SJSA1 (cell line): ENCODE measurements at regions not wholly inside any gene's neighbourhood (a gene's known extent, or its start where the extent isn't known, plus 50 kb on each side); places are given as distances from the start of the nearest gene placed in this dataset.
"Not testable (repeated sequence)": the region's sequence is repeated elsewhere in the genome, so short reads cannot be mapped to it uniquely, and the experiment has no call there.

ENCODE experiments used
- DNase-seq, 2 experiments: peaks; one replicate each; pipeline ENCODE4 v3.0.0-alpha.2; 2015 to 2020; ENCODE audit warnings: low spot score in 2 of 2, low read depth in 1 of 2
- H3K27ac ChIP-seq: fragments of 250-450 bp; sonication (Bioruptor Pico); 2 replicates; pipeline ENCODE4 v1.5.1; 2020; ENCODE audit warnings: mild to moderate bottlenecking, moderate library complexity
- H3K27me3 ChIP-seq: fragments of 250-450 bp; sonication (Bioruptor Pico); replicated peaks from 2 replicates; pipeline ENCODE4 v1.5.1; 2020; ENCODE audit warnings: mild to moderate bottlenecking, moderate library complexity
- H3K36me3 ChIP-seq: fragments of 250-450 bp; sonication (Bioruptor Pico); 2 replicates; pipeline ENCODE4 v1.5.1; 2020; ENCODE audit warnings: mild to moderate bottlenecking
- H3K4me1 ChIP-seq: fragments of 250-450 bp; sonication (Bioruptor Pico); replicated peaks from 2 replicates; pipeline ENCODE4 v1.6.1; 2021; ENCODE audit warnings: mild to moderate bottlenecking
- H3K4me3 ChIP-seq: fragments of 250-450 bp; sonication (Bioruptor Pico); 2 replicates; pipeline ENCODE4 v1.5.1; 2020; ENCODE audit warnings: mild to moderate bottlenecking
- H3K9me3 ChIP-seq: fragments of 250-450 bp; sonication (Bioruptor Pico); replicated peaks from 2 replicates; pipeline ENCODE4 v1.5.1; 2020; ENCODE audit warnings: mild to moderate bottlenecking

DNA sequence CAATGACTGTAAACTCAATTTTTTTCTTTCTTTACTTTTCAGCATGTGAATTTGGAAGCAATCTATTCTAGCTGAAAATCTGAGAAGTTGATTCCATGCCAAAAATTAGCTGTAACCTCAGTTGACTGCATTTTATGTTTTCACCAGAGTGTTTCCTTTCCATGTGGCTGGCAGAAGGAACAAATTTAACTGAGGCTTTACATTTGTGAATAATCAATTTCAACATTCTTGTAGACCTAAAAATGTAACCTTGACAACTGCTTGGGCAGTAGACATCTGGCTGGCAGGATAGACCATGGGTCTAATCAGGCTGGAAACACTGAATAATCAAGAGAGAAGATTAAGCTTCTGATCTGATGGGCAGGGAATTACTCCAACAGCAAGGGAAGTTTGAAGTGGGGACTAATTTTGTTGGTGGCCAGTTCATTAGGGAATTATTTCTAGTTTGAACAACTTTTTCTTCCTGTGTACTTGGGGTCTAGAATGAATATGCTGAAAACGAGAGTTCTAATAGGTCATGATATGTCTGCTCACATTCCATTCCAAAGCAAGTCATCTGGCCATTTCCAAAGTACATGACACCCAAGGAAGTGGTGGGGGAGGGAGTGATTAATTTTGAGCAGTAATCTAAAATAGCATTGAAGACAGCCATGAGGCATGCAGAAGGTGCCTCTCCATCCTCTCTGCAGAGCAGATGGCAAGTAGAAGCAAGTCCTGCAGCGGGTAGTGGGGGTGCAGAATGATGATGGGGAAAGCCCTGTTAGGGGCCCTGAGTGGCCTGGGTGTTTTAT lies 68.2 kb downstream of the ATP23 start:
- no peaks in the 10 kb centered on the region for H3K4me1 ChIP-seq
- no peak overlapping the region for H3K27ac ChIP-seq
- H3K27me3 ChIP-seq: peaks cover 68% of the 10 kb centered on the region
- peak in 1 of 2 experiments; percentile 83 for DNase-seq
- H3K4me3 ChIP-seq: no peak overlapping the region
- H3K9me3 ChIP-seq: peaks cover 3% of the 10 kb centered on the region; the same call in 1 of the 2 replicates
- no peaks in the 10 kb centered on the region for H3K36me3 ChIP-seq

DNA sequence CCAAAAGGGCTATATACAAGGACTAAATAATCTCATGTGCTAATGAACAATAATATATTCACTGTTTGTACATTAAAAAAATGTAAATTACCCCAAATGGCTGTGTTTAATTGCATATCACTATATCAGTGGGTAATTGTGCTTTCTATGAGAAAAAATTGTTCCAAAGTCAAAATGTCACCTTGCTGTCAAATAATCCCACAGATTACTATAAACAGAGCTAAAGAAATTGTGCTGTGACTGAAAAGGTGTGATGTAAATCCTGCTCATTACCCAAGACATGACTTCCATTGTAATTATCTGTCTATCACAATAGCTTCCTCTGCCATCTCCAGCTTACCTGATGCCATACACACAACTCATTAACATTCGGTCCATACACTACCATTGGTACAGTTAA lies 70.3 kb downstream of the ATP23 start:
- no peaks in the 10 kb centered on the region; the same call in 1 of the 2 replicates for H3K9me3 ChIP-seq
- H3K27ac ChIP-seq: no peak overlapping the region
- no peaks in the 10 kb centered on the region for H3K4me1 ChIP-seq
- H3K27me3 ChIP-seq: peaks cover 61% of the 10 kb centered on the region
- DNase-seq: peak in 1 of 2 experiments; percentile 52
- H3K36me3 ChIP-seq: no peaks in the 10 kb centered on the region
- H3K4me3 ChIP-seq: no peak overlapping the region

DNA sequence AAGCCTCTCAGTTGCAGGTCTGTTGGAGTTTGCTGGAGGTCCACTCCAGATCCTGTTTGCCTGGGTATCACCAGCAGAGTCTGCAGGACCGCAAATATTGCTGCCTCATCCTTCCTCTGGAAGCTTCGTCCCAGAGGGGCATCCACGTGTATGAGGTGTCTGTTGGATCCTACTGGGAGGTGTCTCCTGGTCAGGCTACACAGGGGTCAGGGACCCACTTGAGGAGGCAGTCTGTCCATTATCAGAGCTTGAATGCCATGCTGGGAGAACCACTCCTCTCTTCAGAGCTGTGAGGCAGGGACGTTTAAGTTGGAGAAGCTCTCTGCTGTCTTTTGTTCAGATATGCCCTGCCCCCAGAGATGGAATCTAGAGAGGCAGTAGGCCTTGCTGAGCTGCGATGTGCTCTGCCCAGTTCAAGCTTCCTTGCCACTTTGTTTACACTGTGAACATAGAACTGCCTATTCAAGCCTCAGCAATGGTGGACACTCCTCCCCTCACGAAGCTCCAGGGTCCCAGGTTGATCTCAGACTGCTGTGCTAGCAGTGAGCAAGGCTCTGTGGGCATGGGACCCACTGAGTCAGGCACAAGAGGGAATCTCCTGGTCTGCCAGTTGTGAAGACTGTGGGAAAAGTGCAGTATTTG lies 81.1 kb downstream of the ATP23 start:
- not testable (repeated sequence) for H3K36me3 ChIP-seq, H3K27ac ChIP-seq, H3K4me3 ChIP-seq, H3K4me1 ChIP-seq
- peak; percentile 55 to 84 for DNase-seq
- Histone ChIP-seq H3K9me3 (peaks cover 15% of the 10 kb centered on the region), H3K27me3 (peaks cover 63% of the 10 kb centered on the region)

DNA sequence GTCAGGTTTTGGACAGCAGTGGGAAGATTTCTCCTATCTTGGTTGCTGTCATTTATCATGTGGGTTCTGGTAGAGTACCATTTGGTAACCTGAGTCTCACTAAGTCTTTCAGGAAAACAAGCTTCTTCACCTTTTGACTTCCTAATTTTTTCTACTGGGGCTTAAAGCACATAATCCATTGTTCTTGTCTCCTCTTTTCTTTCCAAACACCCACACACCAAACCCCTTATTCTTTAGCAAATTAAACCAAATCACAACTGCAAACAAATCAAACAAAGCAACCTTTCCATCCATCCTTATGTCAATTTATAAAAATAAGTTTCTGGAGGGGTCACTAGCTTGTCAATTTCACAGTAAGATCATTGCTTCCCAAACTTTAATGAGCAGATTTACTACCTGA lies 84.1 kb downstream of the ATP23 start:
- no peak overlapping the region for H3K27ac ChIP-seq
- H3K4me3 ChIP-seq: no peak overlapping the region
- DNase-seq: peak in 1 of 2 experiments; percentile 57
- peaks cover 77% of the 10 kb centered on the region for H3K27me3 ChIP-seq
- H3K36me3 ChIP-seq: no peaks in the 10 kb centered on the region
- H3K4me1 ChIP-seq: no peaks in the 10 kb centered on the region
- peaks cover 11% of the 10 kb centered on the region for H3K9me3 ChIP-seq

DNA sequence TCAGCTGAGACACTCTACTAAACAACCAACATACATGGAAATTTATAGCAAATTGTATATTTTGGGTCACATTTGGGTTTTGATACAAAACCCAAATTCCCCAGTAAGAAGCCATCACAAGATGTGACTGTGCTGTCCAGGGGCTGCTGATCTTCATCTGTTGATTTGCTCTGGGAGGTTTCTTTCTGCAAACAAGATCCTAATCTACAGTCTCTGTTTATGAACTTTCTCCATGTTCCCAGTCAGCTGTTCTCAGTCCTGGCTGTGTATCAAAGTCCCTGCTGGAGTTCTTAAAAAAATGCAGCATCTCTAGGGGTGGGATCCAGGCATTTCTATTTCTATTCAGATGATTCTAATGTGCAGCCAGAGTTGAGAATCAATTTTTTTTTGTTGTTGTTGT lies 85.1 kb downstream of the ATP23 start:
- H3K4me3 ChIP-seq: no peak overlapping the region
- no peak overlapping the region for H3K27ac ChIP-seq
- H3K27me3 ChIP-seq: peaks cover 79% of the 10 kb centered on the region
- no peaks in the 10 kb centered on the region for H3K36me3 ChIP-seq
- peak; percentile 58 to 73 for DNase-seq
- peaks cover 16% of the 10 kb centered on the region for H3K9me3 ChIP-seq
- no peaks in the 10 kb centered on the region for H3K4me1 ChIP-seq

DNA sequence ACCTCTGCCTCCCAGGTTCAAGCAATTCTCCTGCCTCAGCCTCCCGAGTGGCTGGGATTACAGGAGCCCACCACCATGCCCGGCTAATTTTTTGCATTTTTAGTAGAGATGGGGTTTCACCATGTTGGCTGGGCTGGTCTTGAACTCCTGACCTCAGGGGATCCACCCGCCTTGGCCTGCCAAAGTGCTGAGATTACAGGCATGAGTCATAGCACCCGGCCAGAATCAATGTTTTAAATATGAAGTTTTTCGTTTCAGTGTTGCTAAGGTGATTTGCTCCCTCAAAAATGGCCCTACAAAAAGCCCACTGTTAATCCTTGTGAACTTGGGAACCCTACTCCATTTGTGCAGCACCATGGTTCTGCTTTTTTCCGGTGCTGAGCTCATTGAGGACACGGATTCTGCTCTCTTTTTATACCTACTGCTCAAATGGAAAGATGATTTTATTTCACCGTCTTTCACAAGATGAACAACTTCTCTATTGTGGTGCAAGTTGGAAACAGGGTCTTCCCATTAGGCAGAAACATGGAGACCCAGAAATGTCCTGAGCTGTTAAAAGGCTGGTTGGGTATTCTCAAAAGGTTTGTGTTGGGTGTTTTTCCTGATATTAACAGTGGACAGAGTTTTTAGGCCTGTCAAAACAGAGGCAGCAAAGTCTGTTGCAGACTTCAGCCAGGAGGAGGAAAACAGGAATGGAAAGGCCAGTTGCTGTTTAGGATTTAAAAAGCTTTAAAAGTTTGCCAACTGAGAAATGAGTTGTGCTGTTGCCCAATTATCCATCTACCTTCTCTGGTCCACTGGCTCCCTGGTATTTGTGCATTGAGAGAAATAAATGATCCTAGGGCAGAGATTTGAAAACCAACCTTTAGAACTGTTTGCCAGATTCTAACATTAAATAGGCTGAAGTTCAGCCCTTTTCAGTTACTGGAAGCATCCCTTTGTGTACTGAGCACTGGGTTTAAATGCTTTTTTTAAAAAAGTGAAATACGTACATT lies 85.8 kb downstream of the ATP23 start:
- peak; percentile 63 to 83 for DNase-seq
- no peaks in the 10 kb centered on the region for H3K36me3 ChIP-seq
- H3K9me3 ChIP-seq: peaks cover 16% of the 10 kb centered on the region

DNA sequence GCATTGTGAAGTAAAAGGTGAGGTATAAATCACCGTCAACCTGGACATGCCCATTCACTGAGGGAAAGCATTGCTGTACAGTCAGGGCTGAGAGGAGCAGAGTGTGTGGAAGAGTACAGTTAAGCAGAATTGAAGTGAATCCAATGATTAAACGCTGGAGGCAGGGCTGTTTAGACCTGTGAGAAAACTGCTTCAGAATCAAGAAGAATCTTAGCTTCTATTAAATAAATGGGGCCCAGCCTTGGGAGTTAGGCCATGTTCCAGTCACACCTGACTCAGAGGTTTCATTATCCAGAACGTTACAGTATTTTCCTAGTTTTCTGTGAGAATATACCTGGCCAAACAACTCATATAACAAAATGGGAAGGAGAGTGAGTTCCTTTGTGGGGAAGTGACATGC lies 86.9 kb downstream of the ATP23 start:
- H3K9me3 ChIP-seq: peaks cover 12% of the 10 kb centered on the region; the same call in 1 of the 2 replicates
- H3K27me3 ChIP-seq: peaks cover 77% of the 10 kb centered on the region
- DNase-seq: peak; percentile 61 to 79
- no peak overlapping the region for H3K27ac ChIP-seq
- no peaks in the 10 kb centered on the region for H3K4me1 ChIP-seq
- no peak overlapping the region for H3K4me3 ChIP-seq
- no peaks in the 10 kb centered on the region for H3K36me3 ChIP-seq

More for the DNA sequence above, 85.8 kb downstream of the ATP23 start:
- peaks cover 80% of the 10 kb centered on the region for H3K27me3 ChIP-seq
- no peaks in the 10 kb centered on the region for H3K4me1 ChIP-seq
- no peak overlapping the region for H3K4me3 ChIP-seq
- no peak overlapping the region for H3K27ac ChIP-seq

DNA sequence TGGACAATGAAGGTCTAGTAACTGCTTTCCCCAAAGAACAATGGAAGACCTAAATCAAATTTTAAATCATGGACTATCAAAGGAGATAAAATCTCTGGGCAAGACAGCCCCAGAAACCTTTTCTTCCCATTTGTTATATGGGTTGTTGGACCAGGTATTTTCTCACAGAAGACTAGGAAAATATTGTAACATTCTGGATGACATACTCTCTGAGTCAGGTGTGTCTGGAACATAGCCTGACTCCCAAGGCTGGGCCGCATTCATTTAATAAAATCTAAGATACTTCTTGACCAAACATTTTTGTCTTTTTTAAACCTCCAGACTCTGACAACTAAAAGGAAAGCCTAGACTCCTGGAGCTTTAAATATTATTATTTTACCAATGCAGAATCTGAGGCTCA lies 87.9 kb downstream of the ATP23 start:
- no peaks in the 10 kb centered on the region for H3K4me1 ChIP-seq

DNA sequence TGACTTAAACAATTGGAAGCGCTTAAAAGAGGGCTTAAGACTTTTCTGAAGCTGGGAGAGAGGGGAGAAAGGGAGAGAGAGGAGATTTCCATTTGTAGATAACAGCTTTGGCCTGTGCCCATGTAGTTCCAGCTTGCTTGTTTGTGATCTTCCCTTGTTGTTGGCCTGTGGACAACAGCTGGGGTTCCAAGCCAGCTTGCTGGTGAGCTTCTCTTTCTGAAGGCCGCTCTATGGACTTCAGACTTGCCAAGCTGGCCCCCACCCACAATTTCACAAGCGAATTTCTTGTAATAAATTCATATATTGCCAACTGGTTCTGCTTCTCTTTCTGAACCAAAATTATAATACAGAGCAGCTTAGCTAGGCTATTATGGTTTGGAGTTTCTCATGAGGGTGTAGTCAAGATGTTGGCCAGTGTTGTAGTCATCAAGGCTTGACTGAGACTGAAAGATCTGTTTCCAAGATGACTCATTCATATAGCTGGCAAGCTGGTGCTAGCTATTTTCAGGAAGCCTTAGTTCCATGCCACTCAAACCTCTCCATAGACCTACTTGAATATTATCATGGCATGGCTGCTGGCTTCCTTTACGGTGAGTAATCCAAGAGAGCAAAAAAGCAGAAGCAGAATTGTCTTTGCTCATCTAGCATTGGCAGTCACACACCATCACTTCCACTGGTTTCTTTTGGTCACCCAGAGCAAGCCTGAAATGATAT lies 89.4 kb downstream of the ATP23 start:
- peaks cover 25% of the 10 kb centered on the region for H3K9me3 ChIP-seq
- H3K27me3 ChIP-seq: peaks cover 59% of the 10 kb centered on the region
- no peak overlapping the region for H3K4me3 ChIP-seq
- no peaks in the 10 kb centered on the region for H3K4me1 ChIP-seq
- H3K36me3 ChIP-seq: no peaks in the 10 kb centered on the region
- no peak overlapping the region for H3K27ac ChIP-seq
- DNase-seq: peak; percentile 53 to 83

More for the DNA sequence above, 87.9 kb downstream of the ATP23 start:
- no peak for DNase-seq
- H3K4me3 ChIP-seq: no peak overlapping the region
- H3K9me3 ChIP-seq: peaks cover 17% of the 10 kb centered on the region; the same call in 1 of the 2 replicates
- H3K27ac ChIP-seq: no peak overlapping the region
- no peaks in the 10 kb centered on the region for H3K36me3 ChIP-seq
- peaks cover 71% of the 10 kb centered on the region for H3K27me3 ChIP-seq

DNA sequence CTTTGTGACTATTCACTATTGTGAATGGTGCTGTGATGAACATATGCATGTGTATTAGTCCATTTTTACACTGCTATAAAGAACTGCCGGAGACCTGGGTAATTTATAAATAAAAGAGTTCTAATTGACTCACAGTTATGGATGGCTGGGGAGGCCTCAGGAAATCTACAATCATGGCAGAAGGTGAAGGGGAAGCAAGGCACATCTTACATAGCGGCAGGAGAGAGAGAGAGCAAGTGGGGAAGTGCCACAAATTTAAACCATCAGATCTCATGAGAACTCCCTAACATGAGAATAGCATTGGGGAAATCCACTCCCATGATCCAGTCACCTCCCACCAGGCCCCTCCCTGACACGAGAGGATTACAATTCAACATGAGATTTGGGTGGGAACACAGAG lies 90.8 kb downstream of the ATP23 start:
- H3K27me3 ChIP-seq: peaks cover 51% of the 10 kb centered on the region
- no peaks in the 10 kb centered on the region for H3K4me1 ChIP-seq
- no peak overlapping the region for H3K4me3 ChIP-seq

DNA sequence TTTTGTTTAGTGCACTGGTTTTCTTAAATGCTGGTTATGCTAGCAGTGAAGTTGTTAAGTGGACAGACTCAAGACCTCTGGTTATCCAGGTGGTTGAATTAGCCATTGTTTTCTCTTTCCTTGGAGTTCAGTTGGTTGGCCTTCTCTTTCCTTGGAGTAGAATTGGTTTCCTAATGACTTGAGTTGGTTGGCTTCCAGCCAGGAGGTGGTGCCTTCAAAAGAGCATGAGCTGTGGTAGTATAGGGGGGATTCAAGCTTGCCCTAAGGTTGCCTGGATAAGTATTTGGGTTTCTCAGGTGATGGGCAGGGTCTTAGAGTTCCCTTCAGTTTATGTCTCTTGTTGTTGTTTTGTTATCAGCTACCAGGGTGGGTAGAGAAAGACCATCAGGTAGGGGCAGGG lies 92.5 kb downstream of the ATP23 start:
- no peaks in the 10 kb centered on the region for H3K4me1 ChIP-seq
- H3K27ac ChIP-seq: no peak overlapping the region
- H3K4me3 ChIP-seq: no peak overlapping the region
- peaks cover 43% of the 10 kb centered on the region for H3K9me3 ChIP-seq
- H3K36me3 ChIP-seq: no peaks in the 10 kb centered on the region
- H3K27me3 ChIP-seq: peaks cover 37% of the 10 kb centered on the region
- DNase-seq: peak in 1 of 2 experiments; percentile 87

More for the DNA sequence above, 90.8 kb downstream of the ATP23 start:
- no peaks in the 10 kb centered on the region for H3K36me3 ChIP-seq
- peaks cover 35% of the 10 kb centered on the region for H3K9me3 ChIP-seq
- H3K27ac ChIP-seq: no peak overlapping the region
- DNase-seq: peak; percentile 55 to 78

DNA sequence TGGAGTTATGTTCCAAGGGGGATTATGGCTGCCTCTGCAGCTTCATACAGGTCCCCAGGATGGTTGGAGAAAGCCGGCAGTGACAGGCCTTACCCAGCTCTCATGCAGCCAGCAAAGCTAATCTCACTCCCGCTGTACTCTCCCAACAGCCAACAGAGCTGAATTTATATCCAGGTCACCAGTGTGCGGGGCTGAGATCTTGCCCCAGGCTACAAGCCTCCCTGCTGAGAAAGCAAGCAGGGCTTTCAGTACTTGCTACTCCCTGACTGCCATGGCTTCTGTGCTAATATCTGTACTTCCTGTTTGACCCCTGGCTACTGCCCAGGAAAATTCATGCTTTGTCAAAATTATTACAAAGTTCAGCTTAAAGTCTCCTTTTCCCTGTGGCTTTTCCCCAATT lies 92.9 kb downstream of the ATP23 start:
- peaks cover 45% of the 10 kb centered on the region for H3K9me3 ChIP-seq
- peak; percentile 54 to 83 for DNase-seq

DNA sequence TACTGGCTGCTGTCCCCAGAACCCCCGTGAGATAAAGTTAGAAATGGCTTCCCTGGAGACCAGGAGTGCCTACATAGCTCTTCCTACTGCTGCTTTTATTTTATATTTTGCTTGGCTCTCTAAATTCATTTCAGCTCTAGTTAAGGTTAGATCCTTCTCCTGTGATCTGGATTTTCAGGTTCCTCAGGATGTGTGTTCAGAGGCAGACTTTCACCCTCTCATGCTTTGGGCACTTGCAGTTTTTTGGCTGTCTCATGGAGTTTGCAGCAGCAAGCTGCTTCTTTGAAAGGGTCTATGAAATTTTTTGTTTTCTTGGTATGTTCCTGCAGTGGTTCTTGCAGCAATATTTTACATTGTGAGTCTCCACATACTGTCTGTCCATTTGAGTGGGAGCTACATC lies 93.3 kb downstream of the ATP23 start:
- H3K9me3 ChIP-seq: peaks cover 46% of the 10 kb centered on the region
- no peak overlapping the region for H3K4me3 ChIP-seq
- H3K27ac ChIP-seq: no peak overlapping the region
- peaks cover 31% of the 10 kb centered on the region for H3K27me3 ChIP-seq
- DNase-seq: peak; percentile 55 to 71
- H3K36me3 ChIP-seq: no peaks in the 10 kb centered on the region
- no peaks in the 10 kb centered on the region for H3K4me1 ChIP-seq

More for the DNA sequence above, 92.9 kb downstream of the ATP23 start:
- no peak overlapping the region for H3K4me3 ChIP-seq
- no peaks in the 10 kb centered on the region for H3K4me1 ChIP-seq
- H3K27me3 ChIP-seq: peaks cover 33% of the 10 kb centered on the region
- H3K36me3 ChIP-seq: no peaks in the 10 kb centered on the region
- H3K27ac ChIP-seq: no peak overlapping the region
